Keratinocyte (primary cell): ENCODE measurements at regions not wholly inside any gene's neighbourhood (a gene's known extent, or its start where the extent isn't known, plus 50 kb on each side); places are given as distances from the start of the nearest gene placed in this dataset.
A peak's percentile ranks its signal among the peaks of the same experiment; 100 is the strongest.

Experiments
- DNase-seq: peaks from one replicate; pipeline ENCODE4 v3.0.0-alpha.2; 2011; ENCODE audit warnings: low read depth, missing footprints, low spot score
- FAIRE-seq: peaks from 2 replicates; lab custom pipeline; 2011; peaks lifted over from hg19 to GRCh38; lab: Jason Lieb, UNC
- H2AFZ ChIP-seq: 2 replicates; pipeline ENCODE4 v1.6.0; 2012; ENCODE audit warnings: low read length, control low read depth, inconsistent platforms; ENCODE audit not compliant: control insufficient read depth
- H3K27ac ChIP-seq: 2 replicates; pipeline ENCODE4 v1.5.1; 2011; ENCODE audit warnings: low read length; ENCODE audit not compliant: control insufficient read depth, insufficient read depth
- H3K27me3 ChIP-seq: 3 replicates; pipeline ENCODE4 v1.6.0; 2011; ENCODE audit warnings: low read length; ENCODE audit not compliant: control insufficient read depth, insufficient read depth; ENCODE audit errors: extremely low read depth
- H3K36me3 ChIP-seq, 2 experiments: 2 replicates in 1 of 2; 3 replicates in 1 of 2; pipeline ENCODE4 v1.5.1; 2011; ENCODE audit warnings: low read length in 2 of 2, mild to moderate bottlenecking in 1 of 2; ENCODE audit not compliant: control insufficient read depth in 2 of 2, insufficient read depth in 2 of 2; ENCODE audit errors: extremely low read depth in 1 of 2
- H3K4me1 ChIP-seq: 3 replicates; pipeline ENCODE4 v1.5.1; 2011; ENCODE audit warnings: low read length; ENCODE audit not compliant: control insufficient read depth, insufficient read depth; ENCODE audit errors: extremely low read depth
- H3K4me2 ChIP-seq: 3 replicates; pipeline ENCODE4 v1.6.0; 2011; ENCODE audit warnings: low read depth, low read length; ENCODE audit not compliant: control insufficient read depth, insufficient read depth; ENCODE audit errors: extremely low read depth
- H3K4me3 ChIP-seq, 3 experiments: fragments of 200-600 bp in 1 of 3; sonication (generic) in 1 of 3; 2 replicates in 2 of 3; 3 replicates in 1 of 3; pipeline ENCODE4 v1.5.1; 2011 to 2016; ENCODE audit warnings: low read length in 3 of 3, mild to moderate bottlenecking in 3 of 3, control low read depth in 2 of 3, inconsistent platforms in 1 of 3, low read depth in 1 of 3, mixed read lengths in 1 of 3, mixed run types in 1 of 3, moderate library complexity in 1 of 3; ENCODE audit not compliant: control insufficient read depth in 2 of 3, insufficient read depth in 2 of 3; ENCODE audit errors: extremely low read depth in 1 of 3
- H3K79me2 ChIP-seq: 2 replicates; pipeline ENCODE4 v1.6.0; 2012; ENCODE audit warnings: low read length; ENCODE audit not compliant: control insufficient read depth, insufficient read depth
- H3K9ac ChIP-seq: 3 replicates; pipeline ENCODE4 v1.6.0; 2011; ENCODE audit warnings: low read length; ENCODE audit not compliant: control insufficient read depth, insufficient read depth; ENCODE audit errors: extremely low read depth
- H3K9me1 ChIP-seq: 3 replicates; pipeline ENCODE4 v1.6.0; 2011; ENCODE audit warnings: low read length; ENCODE audit not compliant: control insufficient read depth, insufficient read depth; ENCODE audit errors: extremely low read depth
- H3K9me3 ChIP-seq: 2 replicates; pipeline ENCODE4 v1.5.1; 2012; ENCODE audit warnings: low read depth, low read length; ENCODE audit not compliant: control insufficient read depth
- H4K20me1 ChIP-seq: 3 replicates; pipeline ENCODE4 v1.6.0; 2011; ENCODE audit warnings: low read length; ENCODE audit not compliant: control insufficient read depth, insufficient read depth; ENCODE audit errors: extremely low read depth
- CTCF ChIP-seq, 3 experiments: IDR thresholded peaks in 1 of 3; conservative IDR thresholded peaks in 1 of 3; optimal IDR thresholded peaks in 1 of 3; 2 replicates in 2 of 3; 3 replicates in 1 of 3; pipeline versions ENCODE3 to v1.5.1; 2011; ENCODE audit warnings: low read length in 3 of 3, mild to moderate bottlenecking in 3 of 3, moderate library complexity in 2 of 3, control low read depth in 1 of 3, inconsistent platforms in 1 of 3; ENCODE audit not compliant: insufficient read depth in 2 of 3; ENCODE audit errors: extremely low read depth in 1 of 3
- EZH2 ChIP-seq: IDR thresholded peaks from one replicate; pipeline ENCODE4 v1.6.1; 2012; ENCODE audit warnings: inconsistent platforms, mild to moderate bottlenecking, low read length, moderate library complexity
- dilution Hi-C: fragments of 300-500 bp; cut with MboI; formaldehyde crosslinking; loops from one replicate; pipeline ENCODE4 v1.7.0; 2020; ENCODE audit warnings: low sequenced_read_pairs; ENCODE audit not compliant: extremely low pct_ligation_motif_present

DNA sequence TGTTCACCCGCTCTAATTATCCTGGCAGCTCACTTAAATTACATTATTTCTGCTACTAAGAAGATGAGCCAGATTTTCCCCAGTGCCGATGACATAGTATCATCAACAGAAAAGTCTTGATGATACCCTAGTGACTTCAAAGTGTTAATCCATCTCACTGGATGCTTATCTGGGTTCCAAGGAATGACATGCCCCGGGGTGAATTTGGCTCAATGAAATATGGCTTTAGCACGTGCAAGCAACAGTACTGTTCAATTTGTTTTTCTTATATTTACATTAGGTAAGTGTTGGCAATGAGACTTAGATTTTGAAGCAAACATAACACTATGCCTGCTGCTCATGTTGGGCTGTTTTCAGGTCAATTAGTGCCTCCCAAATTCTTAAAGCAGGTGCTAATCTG is 548.2 kb upstream of the SLITRK1 start:
- H4K20me1 ChIP-seq: no peaks in the 10 kb centered on the region
- H3K36me3 ChIP-seq: no peaks in the 10 kb centered on the region
- H3K9ac ChIP-seq: no peak overlapping the region
- dilution Hi-C loops: no loop called here
- H3K27ac ChIP-seq: no peak overlapping the region
- H3K79me2 ChIP-seq: no peaks in the 10 kb centered on the region
- H2AFZ ChIP-seq: peak overlapping the region; percentile 47
- no peaks in the 10 kb centered on the region for H3K27me3 ChIP-seq
- no peaks in the 10 kb centered on the region for H3K9me1 ChIP-seq
- peaks cover 16% of the 10 kb centered on the region for H3K4me1 ChIP-seq
- TF ChIP-seq CTCF (optimal IDR thresholded peaks at IDR 0.05 in 1 of 3, IDR thresholded peaks at IDR 0.05 in 1 of 3, conservative IDR thresholded peaks at IDR 0.05 in 1 of 3; ENCODE audit: extremely low read depth in 1 of 3, insufficient read depth in 2 of 3, low read length in 3 of 3): no peak
- TF ChIP-seq EZH2: no peak
- FAIRE-seq (peak; percentile 49), DNase-seq (no peak)
- peak overlapping the region; percentile 49 for H3K4me2 ChIP-seq
- no peak overlapping the region for H3K4me3 ChIP-seq
- no peaks in the 10 kb centered on the region for H3K9me3 ChIP-seq

DNA sequence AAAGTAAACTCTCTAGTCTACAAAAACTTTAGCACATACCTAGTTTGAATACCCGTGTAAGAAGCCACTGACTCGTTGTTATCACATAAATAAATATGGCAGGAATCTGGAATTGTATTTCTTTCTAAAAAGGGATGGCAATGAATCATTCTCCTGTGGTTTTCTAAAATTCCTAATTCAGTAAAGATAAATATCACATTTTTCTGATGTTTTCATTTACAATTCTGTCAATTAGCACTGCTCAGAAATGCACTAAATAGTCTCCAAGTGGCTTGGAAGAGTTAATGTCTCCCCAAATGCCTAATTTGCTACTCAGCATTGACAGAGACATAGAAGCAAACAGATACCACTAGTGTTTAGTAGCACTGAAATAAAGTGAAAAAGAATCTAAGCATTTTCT is 547.7 kb upstream of the SLITRK1 start:
- DNase-seq: no peak
- TF ChIP-seq CTCF (optimal IDR thresholded peaks at IDR 0.05 in 1 of 3, IDR thresholded peaks at IDR 0.05 in 1 of 3, conservative IDR thresholded peaks at IDR 0.05 in 1 of 3; ENCODE audit: extremely low read depth in 1 of 3, insufficient read depth in 2 of 3, low read length in 3 of 3): no peak
- TF ChIP-seq EZH2: no peak
- H3K9ac ChIP-seq: no peak overlapping the region

More for the DNA sequence above, 547.7 kb upstream of the SLITRK1 start:
- Histone ChIP-seq H2AFZ (peak overlapping the region; percentile 47), H3K9me1 (no peaks in the 10 kb centered on the region), H3K9me3 (no peaks in the 10 kb centered on the region), H3K4me1 (peaks cover 16% of the 10 kb centered on the region), H4K20me1 (no peaks in the 10 kb centered on the region), H3K27ac (no peak overlapping the region), H3K4me3 (no peak overlapping the region), H3K36me3 (no peaks in the 10 kb centered on the region), H3K27me3 (no peaks in the 10 kb centered on the region), H3K4me2 (peak overlapping the region; percentile 49), H3K79me2 (no peaks in the 10 kb centered on the region)
- no peak for FAIRE-seq
- dilution Hi-C loops: no loop called here
